ENCODE measurements at regions not wholly inside any gene's neighbourhood (a gene's known extent, or its start where the extent isn't known, plus 50 kb on each side); places are given as distances from the start of the nearest gene placed in this dataset.
"Not testable (repeated sequence)": the region's sequence is repeated elsewhere in the genome, so short reads cannot be mapped to it uniquely, and the experiment has no call there.

DNA sequence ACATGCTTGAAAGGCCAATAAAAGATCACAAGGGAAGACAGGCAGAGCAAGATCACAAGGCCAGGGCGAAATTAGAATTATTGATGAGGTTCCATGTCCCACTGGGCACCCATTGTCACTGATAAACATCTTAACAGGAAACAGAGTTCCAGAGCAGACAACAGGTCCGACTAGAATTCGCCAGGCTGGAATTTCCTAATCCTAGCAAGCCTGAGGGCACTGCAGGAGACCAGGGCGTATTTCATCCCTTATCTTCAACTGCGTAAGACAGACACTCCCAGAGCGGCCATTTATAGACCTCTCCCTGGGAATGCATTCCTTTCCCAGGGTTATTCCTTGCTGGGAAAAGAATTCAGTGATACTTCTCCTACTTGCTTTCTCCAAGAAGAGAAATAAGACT, 96.1 kb downstream of the THSD1 start:
- TF ChIP-seq HDAC6 (IDR thresholded peaks at IDR 0.05; ENCODE audit: unreplicated experiment); POLR2AphosphoS5 (IDR thresholded peaks at IDR 0.05; ENCODE audit: low read length); SMC3 (IDR thresholded peaks at IDR 0.05; ENCODE audit: borderline replicate concordance, low read length); CHD4 (IDR thresholded peaks at IDR 0.05); POLR2A (IDR thresholded peaks at IDR 0.05; ENCODE audit: low read depth, low read length); GABPA (IDR thresholded peaks at IDR 0.05; ENCODE audit: low read depth); SUZ12 (IDR thresholded peaks at IDR 0.05; ENCODE audit: unreplicated experiment): not testable (repeated sequence)
- TF ChIP-seq, protein P1, sequence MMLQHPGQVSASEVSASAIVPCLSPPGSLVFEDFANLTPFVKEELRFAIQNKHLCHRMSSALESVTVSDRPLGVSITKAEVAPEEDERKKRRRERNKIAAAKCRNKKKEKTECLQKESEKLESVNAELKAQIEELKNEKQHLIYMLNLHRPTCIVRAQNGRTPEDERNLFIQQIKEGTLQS (IDR thresholded peaks at IDR 0.05; ENCODE audit: borderline replicate concordance, extremely low read depth, low read depth, low read length): not testable (repeated sequence)
- TF ChIP-seq, protein P2, sequence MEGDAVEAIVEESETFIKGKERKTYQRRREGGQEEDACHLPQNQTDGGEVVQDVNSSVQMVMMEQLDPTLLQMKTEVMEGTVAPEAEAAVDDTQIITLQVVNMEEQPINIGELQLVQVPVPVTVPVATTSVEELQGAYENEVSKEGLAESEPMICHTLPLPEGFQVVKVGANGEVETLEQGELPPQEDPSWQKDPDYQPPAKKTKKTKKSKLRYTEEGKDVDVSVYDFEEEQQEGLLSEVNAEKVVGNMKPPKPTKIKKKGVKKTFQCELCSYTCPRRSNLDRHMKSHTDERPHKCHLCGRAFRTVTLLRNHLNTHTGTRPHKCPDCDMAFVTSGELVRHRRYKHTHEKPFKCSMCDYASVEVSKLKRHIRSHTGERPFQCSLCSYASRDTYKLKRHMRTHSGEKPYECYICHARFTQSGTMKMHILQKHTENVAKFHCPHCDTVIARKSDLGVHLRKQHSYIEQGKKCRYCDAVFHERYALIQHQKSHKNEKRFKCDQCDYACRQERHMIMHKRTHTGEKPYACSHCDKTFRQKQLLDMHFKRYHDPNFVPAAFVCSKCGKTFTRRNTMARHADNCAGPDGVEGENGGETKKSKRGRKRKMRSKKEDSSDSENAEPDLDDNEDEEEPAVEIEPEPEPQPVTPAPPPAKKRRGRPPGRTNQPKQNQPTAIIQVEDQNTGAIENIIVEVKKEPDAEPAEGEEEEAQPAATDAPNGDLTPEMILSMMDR (IDR thresholded peaks at IDR 0.05 in 2 of 3, conservative IDR thresholded peaks at IDR 0.05 in 1 of 3; ENCODE audit: control insufficient read depth in 2 of 3, extremely low read depth in 1 of 3, insufficient read depth in 1 of 3, low read depth in 3 of 3, low read length in 3 of 3): not testable (repeated sequence)
